ENCODE measurements at regions not wholly inside any gene's neighbourhood (a gene's known extent, or its start where the extent isn't known, plus 50 kb on each side); places are given as distances from the start of the nearest gene placed in this dataset.
"Not testable (repeated sequence)": the region's sequence is repeated elsewhere in the genome, so short reads cannot be mapped to it uniquely, and the experiment has no call there.

DNA sequence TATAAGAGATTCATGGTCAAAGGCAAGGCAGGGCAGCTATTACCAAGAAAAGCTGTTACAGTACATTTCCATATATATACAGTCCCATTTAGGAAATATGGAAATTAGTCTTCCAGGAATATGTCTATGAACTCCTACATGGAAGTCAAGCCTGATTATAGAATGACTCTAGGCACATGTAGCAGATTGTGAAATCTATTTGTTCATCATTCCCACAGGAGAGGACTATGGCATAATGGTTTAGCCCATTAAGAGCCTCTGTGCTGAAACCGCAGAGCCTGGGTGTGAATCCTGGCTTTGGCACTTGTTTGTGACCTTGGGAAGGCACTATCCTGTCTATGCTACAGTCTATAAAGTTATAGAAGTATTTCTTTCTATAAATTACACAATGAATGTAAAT is 764.8 kb downstream of the RAPGEF2 start:
- Histone ChIP-seq H3K36me3 (no peaks in the 10 kb centered on the region), H3K4me3 (no peak overlapping the region), H3K27me3 (replicated peaks; ENCODE audit: insufficient read depth) (no peaks in the 10 kb centered on the region), H3K9me3 (no peaks in the 10 kb centered on the region), H3K27ac (no peak overlapping the region), H3K4me1 (ENCODE audit: control insufficient read depth in 1 of 2, low read depth in 2 of 2) (no peaks in the 10 kb centered on the region)
- no peak for ATAC-seq (ENCODE audit: insufficient number of reproducible peaks, low FRiP score, low read depth)
- TF ChIP-seq, protein P1, sequence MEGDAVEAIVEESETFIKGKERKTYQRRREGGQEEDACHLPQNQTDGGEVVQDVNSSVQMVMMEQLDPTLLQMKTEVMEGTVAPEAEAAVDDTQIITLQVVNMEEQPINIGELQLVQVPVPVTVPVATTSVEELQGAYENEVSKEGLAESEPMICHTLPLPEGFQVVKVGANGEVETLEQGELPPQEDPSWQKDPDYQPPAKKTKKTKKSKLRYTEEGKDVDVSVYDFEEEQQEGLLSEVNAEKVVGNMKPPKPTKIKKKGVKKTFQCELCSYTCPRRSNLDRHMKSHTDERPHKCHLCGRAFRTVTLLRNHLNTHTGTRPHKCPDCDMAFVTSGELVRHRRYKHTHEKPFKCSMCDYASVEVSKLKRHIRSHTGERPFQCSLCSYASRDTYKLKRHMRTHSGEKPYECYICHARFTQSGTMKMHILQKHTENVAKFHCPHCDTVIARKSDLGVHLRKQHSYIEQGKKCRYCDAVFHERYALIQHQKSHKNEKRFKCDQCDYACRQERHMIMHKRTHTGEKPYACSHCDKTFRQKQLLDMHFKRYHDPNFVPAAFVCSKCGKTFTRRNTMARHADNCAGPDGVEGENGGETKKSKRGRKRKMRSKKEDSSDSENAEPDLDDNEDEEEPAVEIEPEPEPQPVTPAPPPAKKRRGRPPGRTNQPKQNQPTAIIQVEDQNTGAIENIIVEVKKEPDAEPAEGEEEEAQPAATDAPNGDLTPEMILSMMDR (IDR thresholded peaks at IDR 0.05), result no peak
- no peak for DNase-seq (ENCODE audit: low spot score)

DNA sequence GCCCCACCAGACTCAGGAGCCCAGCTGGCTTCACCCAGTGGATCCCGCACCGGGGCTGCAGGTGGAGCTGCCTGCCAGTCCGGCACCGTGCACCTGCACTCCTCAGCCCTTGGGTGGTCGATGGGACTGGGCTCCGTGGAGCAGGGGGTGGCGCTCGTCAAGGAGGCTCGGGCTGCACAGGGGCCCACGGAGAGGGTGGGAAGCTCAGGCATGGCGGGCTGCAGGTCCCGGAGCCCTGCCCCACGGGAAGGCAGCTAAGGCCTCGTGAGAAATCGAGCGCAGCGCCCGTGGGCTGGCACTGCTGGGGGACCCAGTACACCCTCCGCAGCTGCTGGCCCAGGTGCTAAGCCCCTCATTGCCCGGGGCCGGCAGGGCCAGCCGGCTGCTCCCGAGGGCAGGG is 766.1 kb downstream of the RAPGEF2 start:
- not testable (repeated sequence) for H3K4me1 ChIP-seq (ENCODE audit: control insufficient read depth in 1 of 2, low read depth in 2 of 2); ATAC-seq (ENCODE audit: insufficient number of reproducible peaks, low FRiP score, low read depth); H3K27ac ChIP-seq; H3K4me3 ChIP-seq; H3K27me3 ChIP-seq (replicated peaks; ENCODE audit: insufficient read depth); H3K36me3 ChIP-seq; H3K9me3 ChIP-seq; DNase-seq (ENCODE audit: low spot score)

DNA sequence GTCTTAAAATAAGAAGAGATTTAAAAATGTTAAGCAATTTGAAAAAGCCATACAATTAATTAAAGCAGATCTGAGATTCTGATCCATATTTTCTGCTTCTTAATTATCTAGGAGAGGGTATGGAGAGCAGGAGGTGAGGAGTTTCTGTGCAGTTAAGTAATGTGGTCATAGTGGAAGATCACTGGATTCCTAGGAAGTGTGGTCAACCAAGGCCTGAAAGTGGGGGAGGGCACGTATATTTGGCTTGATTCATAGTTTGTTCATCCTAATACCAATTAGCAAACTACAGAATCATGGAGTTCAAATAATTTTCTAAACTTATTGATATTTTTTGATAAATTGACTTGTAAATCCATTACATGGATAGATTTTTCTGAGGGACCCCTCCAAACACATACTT is 768.3 kb downstream of the RAPGEF2 start:
- Histone ChIP-seq H3K27me3 (replicated peaks; ENCODE audit: insufficient read depth) (no peaks in the 10 kb centered on the region), H3K36me3 (no peaks in the 10 kb centered on the region), H3K4me1 (ENCODE audit: control insufficient read depth in 1 of 2, low read depth in 2 of 2) (no peaks in the 10 kb centered on the region), H3K27ac (no peak overlapping the region), H3K4me3 (no peak overlapping the region), H3K9me3 (no peaks in the 10 kb centered on the region)
- DNase-seq (ENCODE audit: low spot score) (no peak), ATAC-seq (ENCODE audit: insufficient number of reproducible peaks, low FRiP score, low read depth) (no peak)
- TF ChIP-seq, protein P1 (IDR thresholded peaks at IDR 0.05), result no peak

DNA sequence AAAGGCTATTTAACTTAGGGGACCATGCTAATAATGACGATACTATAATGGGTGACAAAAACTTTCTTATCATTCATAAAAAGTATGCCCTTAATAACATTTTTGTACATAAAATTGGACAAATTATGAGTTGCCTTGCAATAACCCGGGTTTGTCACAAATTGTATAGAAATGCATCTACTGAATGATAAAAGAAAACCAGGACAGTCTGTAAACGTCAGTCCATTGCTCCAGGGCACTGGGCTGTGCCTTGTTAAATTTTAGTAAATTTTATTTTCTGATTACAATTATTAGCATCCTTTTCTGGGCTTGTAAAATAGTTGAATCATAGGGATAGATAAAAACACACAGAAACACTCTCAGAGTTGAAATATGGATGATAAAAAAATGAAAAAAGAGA is 778.3 kb downstream of the RAPGEF2 start:
- DNase-seq (ENCODE audit: low spot score), result no peak
- Histone ChIP-seq H3K9me3 (no peaks in the 10 kb centered on the region), H3K27me3 (replicated peaks; ENCODE audit: insufficient read depth) (no peaks in the 10 kb centered on the region), H3K36me3 (no peaks in the 10 kb centered on the region), H3K4me3 (no peak overlapping the region), H3K4me1 (ENCODE audit: control insufficient read depth in 1 of 2, low read depth in 2 of 2) (no peaks in the 10 kb centered on the region), H3K27ac (no peak overlapping the region)
- TF ChIP-seq, protein P1 (IDR thresholded peaks at IDR 0.05), result no peak
- ATAC-seq (ENCODE audit: insufficient number of reproducible peaks, low FRiP score, low read depth), result no peak

DNA sequence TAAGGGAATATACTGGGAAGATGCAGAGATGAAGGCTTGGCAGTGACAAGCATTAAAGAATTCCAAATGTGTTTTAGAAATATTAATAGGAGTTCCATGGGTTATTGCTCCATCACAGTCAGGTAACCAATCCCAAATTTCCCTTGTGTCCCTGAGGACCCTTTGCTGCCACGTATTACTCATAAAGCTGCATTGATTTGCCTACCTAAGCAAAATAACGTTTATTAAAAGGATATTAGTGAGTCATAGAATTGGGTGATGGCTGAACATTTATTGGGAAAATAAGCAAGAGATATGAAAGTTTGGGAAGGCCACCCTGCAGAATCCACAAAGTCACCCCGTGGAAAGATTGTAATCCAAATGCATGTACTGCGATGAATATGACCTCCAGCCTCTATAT is 782.1 kb downstream of the RAPGEF2 start:
- Histone ChIP-seq H3K4me1 (ENCODE audit: control insufficient read depth in 1 of 2, low read depth in 2 of 2) (no peaks in the 10 kb centered on the region), H3K9me3 (no peaks in the 10 kb centered on the region), H3K27ac (no peak overlapping the region), H3K36me3 (no peaks in the 10 kb centered on the region), H3K4me3 (no peak overlapping the region), H3K27me3 (replicated peaks; ENCODE audit: insufficient read depth) (no peaks in the 10 kb centered on the region)
- ATAC-seq (ENCODE audit: insufficient number of reproducible peaks, low FRiP score, low read depth) (no peak), DNase-seq (ENCODE audit: low spot score) (no peak)
- TF ChIP-seq, protein P1 (IDR thresholded peaks at IDR 0.05), result no peak

DNA sequence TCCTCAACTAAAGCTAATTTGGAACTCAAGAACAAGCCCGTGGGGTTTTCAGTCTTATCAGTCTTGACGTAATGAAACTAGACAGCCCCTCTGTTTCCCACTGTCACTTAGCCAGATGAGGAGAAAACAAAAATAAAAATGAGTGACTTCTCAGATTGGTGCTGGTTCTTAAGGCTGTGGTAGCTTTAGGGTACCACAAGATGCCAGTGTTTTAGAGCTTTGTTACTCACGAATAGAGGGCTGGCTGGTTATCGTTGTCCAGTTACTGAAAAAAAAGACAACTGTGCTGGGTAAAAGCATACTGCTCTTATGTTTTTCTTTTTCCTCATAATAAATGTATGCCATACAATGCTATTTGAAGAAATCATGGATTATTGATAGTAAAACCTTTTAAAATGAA is 796.7 kb downstream of the RAPGEF2 start:
- Histone ChIP-seq H3K9me3 (no peaks in the 10 kb centered on the region), H3K4me1 (ENCODE audit: control insufficient read depth in 1 of 2, low read depth in 2 of 2) (no peaks in the 10 kb centered on the region), H3K27me3 (replicated peaks; ENCODE audit: insufficient read depth) (no peaks in the 10 kb centered on the region), H3K36me3 (no peaks in the 10 kb centered on the region), H3K27ac (no peak overlapping the region), H3K4me3 (no peak overlapping the region)
- ATAC-seq (ENCODE audit: insufficient number of reproducible peaks, low FRiP score, low read depth) (no peak), DNase-seq (ENCODE audit: low spot score) (no peak)
- TF ChIP-seq, protein P1 (IDR thresholded peaks at IDR 0.05), result no peak

Measured in thoracic aorta (tissue), 2 donors.